Neural cell (in vitro differentiated cells): ENCODE measurements at regions not wholly inside any gene's neighbourhood (a gene's known extent, or its start where the extent isn't known, plus 50 kb on each side); places are given as distances from the start of the nearest gene placed in this dataset.

Source experiments
- H2AFZ ChIP-seq: fragments of 200-600, 300-800 bp; sonication (generic), shearing (Covaris generic); 2 replicates; pipeline ENCODE4 v1.6.0; 2014; ENCODE audit warnings: low read depth, mild to moderate bottlenecking, antibody characterized with exemption, low read length, moderate library complexity
- H3F3A ChIP-seq: fragments of 200-600 bp; shearing (Covaris generic); 2 replicates; pipeline ENCODE4 v1.6.1; 2016; ENCODE audit warnings: mild to moderate bottlenecking, moderate library complexity, mixed read lengths, antibody characterized with exemption, low read length; ENCODE audit not compliant: insufficient read depth, poor library complexity, severe bottlenecking
- H3K27ac ChIP-seq: fragments of 200-600, 300-800 bp; sonication (generic), shearing (Covaris generic); 2 replicates; pipeline ENCODE4 v1.5.1; 2014; ENCODE audit warnings: mild to moderate bottlenecking, low read length, moderate library complexity
- H3K27me3 ChIP-seq: fragments of 300-800, 200-600 bp; sonication (generic), shearing (Covaris generic); 2 replicates; pipeline ENCODE4 v1.6.0; 2014; ENCODE audit warnings: mild to moderate bottlenecking, low read depth, low read length, moderate library complexity; ENCODE audit not compliant: insufficient read depth
- H3K36me3 ChIP-seq: fragments of 300-800, 200-600 bp; sonication (generic), shearing (Covaris generic); 2 replicates; pipeline ENCODE4 v1.5.1; 2014; ENCODE audit warnings: mild to moderate bottlenecking, antibody characterized with exemption, low read length, moderate library complexity; ENCODE audit not compliant: insufficient read depth
- H3K4me2 ChIP-seq: fragments of 300-800, 200-600 bp; sonication (generic), shearing (Covaris generic); 2 replicates; pipeline ENCODE4 v1.6.0; 2014; ENCODE audit warnings: mild to moderate bottlenecking, low read length
- H3K4me3 ChIP-seq: fragments of 300-800, 200-600 bp; sonication (generic), shearing (Covaris generic); 2 replicates; pipeline ENCODE4 v1.5.1; 2014; ENCODE audit warnings: mild to moderate bottlenecking, low read length, moderate library complexity
- H3K79me2 ChIP-seq: fragments of 200-600 bp; shearing (Covaris generic); replicated peaks from 2 replicates; pipeline ENCODE4 v1.6.0; 2014; ENCODE audit warnings: mild to moderate bottlenecking, low read length, moderate library complexity; ENCODE audit not compliant: insufficient read depth
- H3K9ac ChIP-seq: fragments of 300-800, 200-600 bp; sonication (generic), shearing (Covaris generic); 2 replicates; pipeline ENCODE4 v1.6.1; 2016; ENCODE audit warnings: mild to moderate bottlenecking, low read length, mixed read lengths
- H3K9me2 ChIP-seq: fragments of 200-600 bp; shearing (Covaris generic); 2 replicates; pipeline ENCODE4 v1.6.1; 2016; ENCODE audit warnings: mild to moderate bottlenecking, low read length, mixed read lengths; ENCODE audit not compliant: insufficient read depth
- H3K9me3 ChIP-seq: fragments of 200-600, 300-800 bp; sonication (generic), shearing (Covaris generic); 2 replicates; pipeline ENCODE4 v1.6.1; 2016; ENCODE audit warnings: mild to moderate bottlenecking, mixed run types, low read length, moderate library complexity, mixed read lengths
- H4K20me1 ChIP-seq: fragments of 200-600 bp; shearing (Covaris generic); 2 replicates; pipeline ENCODE4 v1.6.1; 2016; ENCODE audit warnings: mild to moderate bottlenecking, mixed run types; ENCODE audit not compliant: insufficient read depth
- EP300 ChIP-seq: fragments of 450-650 bp; conservative IDR thresholded peaks from 2 replicates; pipeline ENCODE4 v1.6.1; 2014; ENCODE audit warnings: antibody characterized with exemption, mild to moderate bottlenecking, moderate library complexity; ENCODE audit not compliant: poor library complexity, severe bottlenecking
- EZH2 ChIP-seq: fragments of 200-600, 300-800 bp; shearing (Covaris generic), sonication (generic); IDR thresholded peaks from 2 replicates; pipeline ENCODE4 v1.6.1; 2014; ENCODE audit warnings: antibody characterized with exemption, low read length, borderline replicate concordance, mild to moderate bottlenecking; ENCODE audit not compliant: insufficient read depth, poor library complexity, severe bottlenecking
- MXI1 ChIP-seq: fragments of 450-650 bp; conservative IDR thresholded peaks from 2 replicates; pipeline ENCODE4 v1.6.1; 2014; ENCODE audit warnings: antibody characterized with exemption, mild to moderate bottlenecking; ENCODE audit not compliant: poor library complexity, severe bottlenecking
- POLR2AphosphoS5 ChIP-seq: IDR thresholded peaks from 2 replicates; pipeline ENCODE4 v1.6.1; 2012
- RAD21 ChIP-seq: fragments of 450-650 bp; conservative IDR thresholded peaks from 2 replicates; pipeline ENCODE4 v1.6.1; 2014; ENCODE audit warnings: antibody characterized with exemption, mild to moderate bottlenecking, moderate library complexity
- SMC3 ChIP-seq: fragments of 450-650 bp; conservative IDR thresholded peaks from 2 replicates; pipeline ENCODE4 v1.6.1; 2014; ENCODE audit warnings: antibody characterized with exemption, mild to moderate bottlenecking, moderate library complexity; ENCODE audit not compliant: poor library complexity
- TAF1 ChIP-seq: IDR thresholded peaks from 2 replicates; pipeline ENCODE4 v1.6.1; 2012; ENCODE audit warnings: low read depth
- TF ChIP-seq, protein P1 (sequence below): fragments of 450-650 bp; IDR thresholded peaks from 2 replicates; pipeline ENCODE4 v1.5.1; 2014; ENCODE audit warnings: antibody characterized with exemption, mild to moderate bottlenecking, moderate library complexity; ENCODE audit not compliant: poor library complexity, severe bottlenecking
- TF ChIP-seq, protein P2 (sequence below): IDR thresholded peaks from 2 replicates; pipeline ENCODE4 v1.6.1; 2012; ENCODE audit warnings: borderline replicate concordance

DNA sequence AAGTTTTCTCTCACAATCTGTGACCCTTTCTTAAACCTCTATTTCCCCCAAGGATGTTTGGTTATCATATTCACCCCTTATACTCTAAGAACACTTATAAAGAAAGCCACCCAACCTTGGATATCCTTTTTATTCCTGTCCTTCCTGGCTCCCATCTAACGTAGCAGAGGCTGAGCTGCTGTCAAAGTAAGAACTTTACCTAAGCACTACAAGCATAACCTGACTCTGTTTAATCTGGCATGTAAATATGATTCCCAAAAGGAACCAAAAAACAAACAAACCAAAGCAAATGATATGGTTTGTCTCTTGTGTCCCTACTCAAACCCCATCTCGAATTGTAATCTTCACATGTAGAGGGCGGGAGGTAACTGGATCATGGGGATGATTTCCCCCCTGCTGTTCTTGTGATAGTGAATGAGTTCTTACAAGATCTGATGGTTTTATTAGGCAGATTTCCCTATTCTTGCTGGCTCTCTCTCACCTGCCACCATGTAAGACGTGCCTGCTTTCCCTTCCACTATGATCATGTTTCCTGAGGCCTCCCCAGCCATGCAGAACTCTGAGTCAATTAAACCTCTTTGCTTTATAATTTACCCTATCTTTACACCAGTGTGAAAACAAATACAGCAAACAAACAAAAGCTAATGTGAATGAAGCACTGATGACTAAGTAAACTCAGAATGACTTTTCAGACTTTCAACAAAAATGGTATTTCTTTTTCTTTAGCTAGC is 72.7 kb upstream of the SPOPL start:
- TF ChIP-seq POLR2AphosphoS5: no peak
- TF ChIP-seq TAF1: no peak
- no peak for TF ChIP-seq EP300
- TF ChIP-seq, protein P1, sequence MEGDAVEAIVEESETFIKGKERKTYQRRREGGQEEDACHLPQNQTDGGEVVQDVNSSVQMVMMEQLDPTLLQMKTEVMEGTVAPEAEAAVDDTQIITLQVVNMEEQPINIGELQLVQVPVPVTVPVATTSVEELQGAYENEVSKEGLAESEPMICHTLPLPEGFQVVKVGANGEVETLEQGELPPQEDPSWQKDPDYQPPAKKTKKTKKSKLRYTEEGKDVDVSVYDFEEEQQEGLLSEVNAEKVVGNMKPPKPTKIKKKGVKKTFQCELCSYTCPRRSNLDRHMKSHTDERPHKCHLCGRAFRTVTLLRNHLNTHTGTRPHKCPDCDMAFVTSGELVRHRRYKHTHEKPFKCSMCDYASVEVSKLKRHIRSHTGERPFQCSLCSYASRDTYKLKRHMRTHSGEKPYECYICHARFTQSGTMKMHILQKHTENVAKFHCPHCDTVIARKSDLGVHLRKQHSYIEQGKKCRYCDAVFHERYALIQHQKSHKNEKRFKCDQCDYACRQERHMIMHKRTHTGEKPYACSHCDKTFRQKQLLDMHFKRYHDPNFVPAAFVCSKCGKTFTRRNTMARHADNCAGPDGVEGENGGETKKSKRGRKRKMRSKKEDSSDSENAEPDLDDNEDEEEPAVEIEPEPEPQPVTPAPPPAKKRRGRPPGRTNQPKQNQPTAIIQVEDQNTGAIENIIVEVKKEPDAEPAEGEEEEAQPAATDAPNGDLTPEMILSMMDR: no peak
- no peak for TF ChIP-seq MXI1
- TF ChIP-seq, protein P2, sequence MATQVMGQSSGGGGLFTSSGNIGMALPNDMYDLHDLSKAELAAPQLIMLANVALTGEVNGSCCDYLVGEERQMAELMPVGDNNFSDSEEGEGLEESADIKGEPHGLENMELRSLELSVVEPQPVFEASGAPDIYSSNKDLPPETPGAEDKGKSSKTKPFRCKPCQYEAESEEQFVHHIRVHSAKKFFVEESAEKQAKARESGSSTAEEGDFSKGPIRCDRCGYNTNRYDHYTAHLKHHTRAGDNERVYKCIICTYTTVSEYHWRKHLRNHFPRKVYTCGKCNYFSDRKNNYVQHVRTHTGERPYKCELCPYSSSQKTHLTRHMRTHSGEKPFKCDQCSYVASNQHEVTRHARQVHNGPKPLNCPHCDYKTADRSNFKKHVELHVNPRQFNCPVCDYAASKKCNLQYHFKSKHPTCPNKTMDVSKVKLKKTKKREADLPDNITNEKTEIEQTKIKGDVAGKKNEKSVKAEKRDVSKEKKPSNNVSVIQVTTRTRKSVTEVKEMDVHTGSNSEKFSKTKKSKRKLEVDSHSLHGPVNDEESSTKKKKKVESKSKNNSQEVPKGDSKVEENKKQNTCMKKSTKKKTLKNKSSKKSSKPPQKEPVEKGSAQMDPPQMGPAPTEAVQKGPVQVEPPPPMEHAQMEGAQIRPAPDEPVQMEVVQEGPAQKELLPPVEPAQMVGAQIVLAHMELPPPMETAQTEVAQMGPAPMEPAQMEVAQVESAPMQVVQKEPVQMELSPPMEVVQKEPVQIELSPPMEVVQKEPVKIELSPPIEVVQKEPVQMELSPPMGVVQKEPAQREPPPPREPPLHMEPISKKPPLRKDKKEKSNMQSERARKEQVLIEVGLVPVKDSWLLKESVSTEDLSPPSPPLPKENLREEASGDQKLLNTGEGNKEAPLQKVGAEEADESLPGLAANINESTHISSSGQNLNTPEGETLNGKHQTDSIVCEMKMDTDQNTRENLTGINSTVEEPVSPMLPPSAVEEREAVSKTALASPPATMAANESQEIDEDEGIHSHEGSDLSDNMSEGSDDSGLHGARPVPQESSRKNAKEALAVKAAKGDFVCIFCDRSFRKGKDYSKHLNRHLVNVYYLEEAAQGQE: no peak
- no peak for TF ChIP-seq RAD21
- TF ChIP-seq EZH2: no peak
- TF ChIP-seq SMC3: no peak
- Histone ChIP-seq H4K20me1 (no peaks in the 10 kb centered on the region), H3K36me3 (no peaks in the 10 kb centered on the region), H2AFZ (no peak overlapping the region), H3F3A (no peaks in the 10 kb centered on the region), H3K4me3 (no peak overlapping the region), H3K27ac (no peak overlapping the region), H3K9me2 (no peaks in the 10 kb centered on the region), H3K9me3 (no peaks in the 10 kb centered on the region), H3K9ac (no peak overlapping the region), H3K27me3 (no peaks in the 10 kb centered on the region), H3K79me2 (no peaks in the 10 kb centered on the region), H3K4me2 (no peak overlapping the region)

DNA sequence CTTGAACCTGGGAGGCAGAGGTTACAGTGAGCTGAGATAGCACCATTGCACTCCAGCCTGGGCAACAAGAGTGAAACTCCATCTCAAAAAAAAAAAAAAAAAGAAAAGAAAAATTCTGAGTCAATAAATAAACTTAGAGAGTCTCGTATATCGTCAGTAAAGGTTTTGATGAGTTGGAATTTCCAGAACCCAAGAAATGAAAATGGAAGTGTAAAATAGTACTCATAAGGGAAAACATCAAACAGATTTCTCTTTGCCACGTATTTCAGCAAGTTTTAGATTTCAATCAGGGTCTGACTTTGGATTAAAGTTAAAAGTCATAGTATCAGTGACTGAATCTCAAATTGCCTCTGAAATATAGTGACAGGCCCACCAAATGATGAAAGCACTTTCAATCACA is 71.4 kb upstream of the SPOPL start:
- TF ChIP-seq EP300 (no peak), MXI1 (no peak), SMC3 (no peak), POLR2AphosphoS5 (no peak), EZH2 (no peak), TAF1 (no peak), RAD21 (no peak)
- TF ChIP-seq, protein P1: no peak
- TF ChIP-seq, protein P2: no peak
- Histone ChIP-seq H3F3A (no peaks in the 10 kb centered on the region), H3K79me2 (no peaks in the 10 kb centered on the region), H3K27ac (no peak overlapping the region), H3K36me3 (no peaks in the 10 kb centered on the region), H3K4me2 (no peak overlapping the region), H3K9me3 (no peaks in the 10 kb centered on the region), H3K9ac (no peak overlapping the region), H4K20me1 (no peaks in the 10 kb centered on the region), H2AFZ (no peak overlapping the region), H3K9me2 (no peaks in the 10 kb centered on the region), H3K4me3 (no peak overlapping the region), H3K27me3 (no peaks in the 10 kb centered on the region)
